Pulmonary artery endothelial cell (primary cell): ENCODE measurements at regions not wholly inside any gene's neighbourhood (a gene's known extent, or its start where the extent isn't known, plus 50 kb on each side); places are given as distances from the start of the nearest gene placed in this dataset.
"Not testable (repeated sequence)": the region's sequence is repeated elsewhere in the genome, so short reads cannot be mapped to it uniquely, and the experiment has no call there.

Experiments used
- DNase-seq: peaks from one replicate; pipeline ENCODE4 v3.0.0-alpha.2; 2011; ENCODE audit warnings: low read depth, low spot score

- no peak for DNase-seq
Measured at GRCh38 chr9:86997156-86997555, 49.9 kb upstream of the GAS1 start.

DNA sequence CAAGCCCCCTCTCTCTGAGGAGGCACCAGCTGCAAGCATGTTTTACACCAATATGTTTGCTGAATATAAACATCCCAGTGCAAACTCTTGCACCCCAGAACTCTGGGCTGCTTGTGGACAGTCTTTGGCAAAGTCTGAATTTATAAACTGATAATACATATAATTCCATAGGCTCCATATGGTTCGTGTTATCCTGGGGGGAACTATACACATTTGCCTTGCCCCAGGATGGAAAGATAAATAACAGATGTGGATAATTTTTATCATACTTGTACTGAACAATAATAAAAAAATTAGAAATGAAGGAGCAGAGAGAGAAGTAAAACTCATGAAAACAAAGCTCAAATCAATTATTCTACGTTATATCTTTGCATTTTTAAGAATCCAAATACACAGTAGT is 50.6 kb upstream of the GAS1 start:
- DNase-seq = no peak

- no peak for DNase-seq
Measured at GRCh38 chr9:87002517-87002916, 55.2 kb upstream of the GAS1 start.

GRCh38 chr9:87004016-87004415 is 56.7 kb upstream of the GAS1 start:
- DNase-seq = no peak

- DNase-seq = no peak
Measured at GRCh38 chr9:87006956-87007355, 59.6 kb upstream of the GAS1 start.

GRCh38 chr9:87007711-87008366 is 60.5 kb upstream of the GAS1 start:
- no peak for DNase-seq

- DNase-seq = no peak
Measured at GRCh38 chr9:87008667-87009066, 61.4 kb upstream of the GAS1 start.

DNA sequence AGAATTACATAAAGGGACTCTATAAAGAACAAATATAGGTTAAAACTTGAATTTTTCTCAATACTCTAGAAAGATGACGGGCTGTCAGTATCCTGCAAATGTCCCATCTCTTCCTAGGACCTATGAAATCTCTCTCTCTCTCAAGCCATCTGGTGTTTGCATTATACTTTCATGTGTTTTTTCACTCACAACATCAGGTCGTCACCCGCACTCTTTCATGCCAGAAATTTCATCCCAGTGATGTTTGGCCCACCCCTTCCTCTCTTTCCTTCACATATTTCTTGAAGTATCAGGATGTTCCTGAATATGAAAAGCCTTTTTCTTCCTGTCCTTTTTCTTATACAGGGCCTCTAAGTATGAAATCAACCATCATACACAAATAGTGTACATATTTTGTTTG is 63.3 kb upstream of the GAS1 start:
- no peak for DNase-seq

DNA sequence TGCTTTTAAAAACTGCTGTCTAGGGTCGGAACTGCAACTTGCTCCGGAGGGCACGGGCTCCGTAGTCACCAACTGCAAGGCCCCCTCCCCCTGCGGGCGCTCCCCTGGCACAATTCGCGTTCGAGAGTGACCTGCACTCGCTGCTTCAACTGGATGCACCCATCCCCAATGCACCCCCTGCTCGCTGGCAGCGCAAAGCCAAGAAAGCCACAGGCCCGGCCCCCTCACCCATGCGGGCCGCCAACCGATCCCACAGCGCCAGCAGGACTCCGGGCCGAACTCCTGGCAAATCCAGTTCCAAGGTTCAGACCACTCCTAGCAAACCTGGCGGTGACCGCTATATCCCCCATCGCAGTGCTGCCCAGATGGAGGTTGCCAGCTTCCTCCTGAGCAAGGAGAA is 64.2 kb upstream of the GAS1 start:
- DNase-seq = no peak

DNA sequence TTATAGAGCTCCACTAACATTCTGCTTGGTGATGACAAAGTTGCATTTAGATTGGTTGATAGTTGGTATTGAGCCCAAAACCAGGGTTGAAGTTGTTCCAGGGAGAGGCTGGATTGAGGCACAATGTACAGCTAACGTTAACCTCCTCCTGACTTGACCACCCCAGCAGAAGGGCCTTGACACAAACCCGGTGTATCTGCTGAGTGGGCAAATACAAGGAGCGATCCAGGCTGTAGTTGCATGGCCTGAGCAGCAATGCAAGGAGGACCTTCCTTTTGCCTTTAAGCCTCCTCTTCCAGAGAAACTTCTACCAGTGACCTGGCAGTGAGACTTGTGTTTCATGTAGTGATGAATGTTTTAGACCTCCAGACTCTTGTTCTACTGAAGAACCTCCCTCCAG is 66.2 kb upstream of the GAS1 start:
- DNase-seq = no peak

GRCh38 chr9:87014436-87014835 is 67.1 kb upstream of the GAS1 start:
- DNase-seq = no peak

GRCh38 chr9:87016681-87017080 is 69.4 kb upstream of the GAS1 start:
- no peak for DNase-seq

DNA sequence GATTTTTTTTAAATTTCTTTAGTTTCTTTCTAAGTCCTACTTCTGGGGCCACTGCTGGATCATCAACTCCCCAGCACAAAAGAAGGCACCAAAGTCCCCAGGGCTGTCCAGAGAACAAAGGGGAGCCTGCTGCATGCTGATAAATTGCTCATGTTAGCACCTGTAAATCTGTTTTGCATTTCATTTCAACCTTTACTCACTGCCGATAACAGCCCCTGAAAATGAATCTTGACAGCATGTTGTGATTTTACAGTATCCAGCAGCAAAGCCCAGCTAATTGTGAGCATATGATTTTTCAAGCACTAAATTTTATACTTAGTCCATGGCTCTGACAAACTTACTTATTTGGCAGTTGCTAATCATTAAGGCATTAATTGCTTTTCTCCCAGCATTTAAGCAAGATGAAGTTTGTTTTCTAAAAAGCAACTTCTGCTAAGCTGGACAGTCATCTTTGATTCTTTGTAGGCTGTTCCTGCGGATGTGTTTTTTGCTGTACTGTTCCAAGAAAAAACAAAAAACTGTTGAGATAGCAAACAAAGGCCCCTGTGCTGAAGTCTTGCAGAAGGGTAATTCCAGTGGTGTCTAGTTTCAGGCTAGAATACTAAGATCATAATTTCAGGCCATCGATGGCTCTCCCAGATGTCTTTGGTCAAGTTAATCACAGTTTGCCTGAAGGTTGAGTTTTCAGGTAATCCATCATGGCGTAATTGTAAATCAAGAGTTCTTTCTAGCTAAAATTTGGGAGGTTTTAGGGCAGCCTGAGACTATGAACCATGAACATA is 73.1 kb upstream of the GAS1 start:
- DNase-seq = no peak

- no peak for DNase-seq
Measured at GRCh38 chr9:87022178-87022577, 74.9 kb upstream of the GAS1 start.

GRCh38 chr9:87026204-87026603 is 78.9 kb upstream of the GAS1 start:
- no peak for DNase-seq

DNA sequence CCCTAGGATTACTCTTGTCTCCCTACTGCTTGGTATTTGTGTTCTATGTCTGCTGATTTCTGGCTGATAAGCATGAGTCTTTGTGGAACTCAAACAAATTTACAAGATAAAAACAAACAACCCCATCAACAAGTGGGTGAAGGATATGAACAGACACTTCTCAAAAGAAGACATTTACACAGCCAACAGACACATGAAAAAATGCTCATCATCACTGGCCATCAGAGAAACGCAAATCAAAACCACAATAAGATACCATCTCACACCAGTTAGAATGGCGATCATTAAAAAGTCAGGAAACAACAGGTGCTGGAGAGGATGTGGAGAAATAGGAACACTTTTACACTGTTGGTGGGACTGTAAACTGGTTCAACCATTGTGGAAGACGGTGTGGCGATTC is 81.5 kb upstream of the GAS1 start:
- DNase-seq = not testable (repeated sequence)

- no peak for DNase-seq
Measured at GRCh38 chr9:87029905-87030304, 82.6 kb upstream of the GAS1 start.

- DNase-seq = no peak
Measured at GRCh38 chr9:87034841-87035240, 87.5 kb upstream of the GAS1 start.

DNA sequence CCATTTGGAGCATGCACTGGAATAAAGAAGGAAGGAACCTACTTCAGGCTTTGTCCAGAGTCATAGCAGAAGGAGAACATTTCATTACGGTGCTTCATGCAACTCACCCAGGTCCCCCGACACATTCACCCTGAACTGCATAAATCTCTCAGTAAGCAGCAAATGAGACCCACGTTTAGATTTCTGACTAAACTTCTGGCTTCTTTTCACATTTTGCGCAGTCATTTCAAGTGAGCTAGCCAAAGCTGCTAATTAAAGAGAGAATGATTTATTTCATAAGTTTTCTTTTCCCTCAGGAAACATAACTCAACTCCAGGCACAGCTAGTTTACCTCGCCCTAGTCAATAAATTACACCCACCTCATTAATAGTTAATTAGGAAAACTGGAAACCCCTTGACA is 88.6 kb upstream of the GAS1 start:
- DNase-seq = no peak

- DNase-seq = no peak
Measured at GRCh38 chr9:87036506-87036905, 89.2 kb upstream of the GAS1 start.

DNA sequence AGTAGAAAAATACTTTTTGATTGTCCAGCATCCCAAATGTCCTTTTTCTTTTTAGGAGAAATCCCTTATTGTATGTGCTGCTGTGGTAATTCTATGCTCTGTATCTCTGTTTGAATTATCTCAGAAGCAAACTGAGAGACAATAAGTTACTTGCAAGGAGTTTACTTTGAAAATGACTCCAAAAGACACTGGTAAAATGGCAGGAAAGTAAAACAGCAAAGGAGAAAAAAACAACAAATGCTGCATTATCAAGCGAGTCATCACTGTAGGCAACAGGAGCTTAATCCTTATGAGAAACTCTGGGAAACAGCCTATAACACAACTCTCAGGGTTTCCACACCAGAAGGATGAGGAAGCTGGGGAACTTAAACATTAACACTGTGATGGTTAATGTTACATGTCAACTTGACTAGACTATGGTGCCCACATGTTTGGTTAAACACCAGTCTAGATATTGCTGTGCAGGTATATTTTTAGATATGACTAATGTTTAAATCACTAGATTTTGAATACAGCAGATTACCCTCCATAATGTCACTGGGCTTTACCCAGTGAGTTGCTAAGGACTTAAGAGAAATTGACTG is 92.6 kb upstream of the GAS1 start:
- DNase-seq = no peak

DNA sequence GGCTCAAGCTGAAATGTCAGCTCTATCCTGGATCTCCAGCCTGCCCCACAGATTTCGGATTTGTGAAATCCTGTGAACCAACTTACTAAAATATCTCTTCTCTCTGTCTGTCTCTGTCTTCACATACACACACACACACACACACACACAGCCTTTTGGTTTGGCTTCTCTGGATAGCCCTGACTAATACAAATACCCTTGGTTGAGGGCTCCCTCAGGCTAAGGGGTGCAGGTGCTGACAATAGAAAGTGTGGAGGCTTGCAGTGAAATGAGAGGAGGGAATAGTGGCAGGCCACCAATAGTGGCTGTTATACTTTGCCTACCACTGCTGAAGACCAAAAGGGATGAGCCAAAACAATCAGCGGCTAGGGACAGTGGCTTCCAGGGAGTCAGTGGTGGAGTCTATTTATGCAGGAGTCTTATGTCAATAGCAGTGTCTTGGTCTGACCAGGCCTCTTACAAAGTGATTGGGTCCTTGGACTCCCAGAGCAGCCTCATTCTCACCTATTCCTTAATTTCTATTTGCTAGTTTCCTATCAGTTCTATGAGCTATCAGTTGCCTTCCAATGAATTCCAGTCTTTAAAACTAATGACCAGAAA is 93.2 kb upstream of the GAS1 start:
- no peak for DNase-seq
